GM12873 (cell line): ENCODE measurements at regions not wholly inside any gene's neighbourhood (a gene's known extent, or its start where the extent isn't known, plus 50 kb on each side); places are given as distances from the start of the nearest gene placed in this dataset.

Source experiments
- CTCF ChIP-seq: IDR thresholded peaks from 2 replicates; pipeline ENCODE4 v1.5.1; 2012; ENCODE audit warnings: low read depth, mild to moderate bottlenecking, moderate library complexity, low read length, control low read depth; ENCODE audit not compliant: insufficient read depth; ENCODE audit errors: missing control alignments

GRCh38 chr5:12270914-12271313 is 366.7 kb upstream of the CTNND2 start:
- no peak for TF ChIP-seq CTCF

- no peak for TF ChIP-seq CTCF
These were observed 364.9 kb upstream of the CTNND2 start for GRCh38 chr5:12269164-12269563.

GRCh38 chr5:12258549-12258948 is 354.3 kb upstream of the CTNND2 start:
- no peak for TF ChIP-seq CTCF

GRCh38 chr5:12250454-12250853 is 346.2 kb upstream of the CTNND2 start:
- no peak for TF ChIP-seq CTCF

- TF ChIP-seq CTCF, result no peak
These were observed 344.6 kb upstream of the CTNND2 start for GRCh38 chr5:12248831-12249230.

GRCh38 chr5:12246036-12246435 is 341.8 kb upstream of the CTNND2 start:
- no peak for TF ChIP-seq CTCF

- TF ChIP-seq CTCF, result no peak
These were observed 341.2 kb upstream of the CTNND2 start for GRCh38 chr5:12245429-12245828.
